HG03097 (cell line): ENCODE measurements at regions not wholly inside any gene's neighbourhood (a gene's known extent, or its start where the extent isn't known, plus 50 kb on each side); places are given as distances from the start of the nearest gene placed in this dataset.
"Not testable (repeated sequence)": the region's sequence is repeated elsewhere in the genome, so short reads cannot be mapped to it uniquely, and the experiment has no call there.

Source experiments
- ATAC-seq: cut with Tn5 transposase; IDR thresholded peaks from one replicate; pipeline ENCODE4 v1.9.1; 2021; ENCODE audit not compliant: unreplicated experiment, low FRiP score

- no peak for ATAC-seq
These were observed 908.6 kb downstream of the TRHDE start for GRCh38 chr12:73180734-73181133.

GRCh38 chr12:73181244-73181643 lies 909.1 kb downstream of the TRHDE start:
- ATAC-seq = no peak

GRCh38 chr12:73185403-73185802 lies 913.2 kb downstream of the TRHDE start:
- ATAC-seq = no peak

GRCh38 chr12:73186272-73186671 lies 914.1 kb downstream of the TRHDE start:
- ATAC-seq = no peak

GRCh38 chr12:73187765-73188164 lies 915.6 kb downstream of the TRHDE start:
- no peak for ATAC-seq

GRCh38 chr12:73210548-73211204 lies 938.5 kb downstream of the TRHDE start:
- ATAC-seq = no peak

- no peak for ATAC-seq
These were observed 948.8 kb downstream of the TRHDE start for GRCh38 chr12:73220951-73221350.

GRCh38 chr12:73221398-73221797 lies 949.2 kb downstream of the TRHDE start:
- no peak for ATAC-seq

- ATAC-seq = no peak
These were observed 949.7 kb downstream of the TRHDE start for GRCh38 chr12:73221836-73222235.

GRCh38 chr12:73225371-73225937 lies 953.3 kb downstream of the TRHDE start:
- ATAC-seq = no peak

GRCh38 chr12:73225941-73226340 lies 953.8 kb downstream of the TRHDE start:
- ATAC-seq = no peak

- ATAC-seq = no peak
These were observed 954.4 kb downstream of the TRHDE start for GRCh38 chr12:73226593-73226992.

- ATAC-seq = not testable (repeated sequence)
These were observed 956.7 kb downstream of the TRHDE start for GRCh38 chr12:73228828-73229227.

GRCh38 chr12:73235387-73235786 lies 963.2 kb downstream of the TRHDE start:
- no peak for ATAC-seq

- ATAC-seq = no peak
These were observed 967.9 kb downstream of the TRHDE start for GRCh38 chr12:73240110-73240509.

- ATAC-seq = no peak
These were observed 990.7 kb downstream of the TRHDE start for GRCh38 chr12:73262788-73263381.

GRCh38 chr12:73266206-73266605 lies 994.0 kb downstream of the TRHDE start:
- ATAC-seq = no peak

- ATAC-seq = no peak
These were observed 1002.8 kb downstream of the TRHDE start for GRCh38 chr12:73274976-73275375.

- ATAC-seq = no peak
These were observed 1005.8 kb downstream of the TRHDE start for GRCh38 chr12:73277971-73278370.

GRCh38 chr12:73301530-73301929 lies 1029.4 kb downstream of the TRHDE start:
- ATAC-seq = no peak

- no peak for ATAC-seq
These were observed 1035.1 kb downstream of the TRHDE start for GRCh38 chr12:73307260-73307659.

GRCh38 chr12:73308079-73308478 lies 1035.9 kb downstream of the TRHDE start:
- ATAC-seq = no peak
